Islet of Langerhans (tissue), 1 donor: ENCODE measurements at regions not wholly inside any gene's neighbourhood (a gene's known extent, or its start where the extent isn't known, plus 50 kb on each side); places are given as distances from the start of the nearest gene placed in this dataset.
"Not testable (repeated sequence)": the region's sequence is repeated elsewhere in the genome, so short reads cannot be mapped to it uniquely, and the experiment has no call there.

ENCODE experiments used
- FAIRE-seq: peaks from one replicate; lab custom pipeline; 2011; peaks lifted over from hg19 to GRCh38; lab: Jason Lieb, UNC

GRCh38 chr11:130550984-130551383 lies 102.5 kb downstream of the ADAMTS15 start:
- no peak for FAIRE-seq

DNA sequence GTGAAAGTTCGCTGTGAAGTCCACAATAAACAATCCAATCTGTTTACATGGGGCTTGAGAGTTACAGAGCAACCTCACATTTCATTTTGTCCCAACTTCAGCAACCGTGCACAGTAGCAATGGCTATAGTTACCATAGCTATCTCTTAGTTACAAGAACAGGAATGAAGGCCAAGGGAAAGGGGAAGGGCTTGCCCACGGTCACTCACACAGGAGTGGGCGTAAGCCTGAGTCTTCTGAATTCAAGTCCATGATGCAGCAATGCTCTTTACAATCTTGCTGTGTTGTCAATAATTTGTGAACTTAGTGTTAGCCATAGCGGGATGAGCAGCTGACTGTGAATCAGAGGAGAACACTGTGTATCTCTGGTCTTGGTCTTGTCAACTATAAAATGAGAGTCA lies 102.9 kb downstream of the ADAMTS15 start:
- FAIRE-seq, result no peak

DNA sequence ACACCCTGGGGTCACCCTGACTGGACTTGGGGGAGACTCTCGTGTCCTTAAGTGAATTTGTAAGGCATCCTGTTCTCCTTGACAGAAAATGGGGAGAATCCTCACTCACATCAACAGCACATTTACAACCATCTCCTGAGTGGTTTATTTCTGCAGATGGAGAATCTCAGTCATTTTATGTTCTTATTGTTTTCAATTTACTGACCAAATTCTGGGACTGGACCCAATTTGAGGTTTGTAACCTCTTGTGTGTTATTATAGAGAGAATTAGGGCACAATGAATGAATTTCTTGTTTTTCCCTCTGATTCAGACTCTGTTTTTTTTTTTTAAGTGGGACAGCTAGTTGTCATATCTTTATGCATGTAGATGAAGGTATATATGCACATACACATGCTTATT lies 104.9 kb downstream of the ADAMTS15 start:
- FAIRE-seq, result no peak

DNA sequence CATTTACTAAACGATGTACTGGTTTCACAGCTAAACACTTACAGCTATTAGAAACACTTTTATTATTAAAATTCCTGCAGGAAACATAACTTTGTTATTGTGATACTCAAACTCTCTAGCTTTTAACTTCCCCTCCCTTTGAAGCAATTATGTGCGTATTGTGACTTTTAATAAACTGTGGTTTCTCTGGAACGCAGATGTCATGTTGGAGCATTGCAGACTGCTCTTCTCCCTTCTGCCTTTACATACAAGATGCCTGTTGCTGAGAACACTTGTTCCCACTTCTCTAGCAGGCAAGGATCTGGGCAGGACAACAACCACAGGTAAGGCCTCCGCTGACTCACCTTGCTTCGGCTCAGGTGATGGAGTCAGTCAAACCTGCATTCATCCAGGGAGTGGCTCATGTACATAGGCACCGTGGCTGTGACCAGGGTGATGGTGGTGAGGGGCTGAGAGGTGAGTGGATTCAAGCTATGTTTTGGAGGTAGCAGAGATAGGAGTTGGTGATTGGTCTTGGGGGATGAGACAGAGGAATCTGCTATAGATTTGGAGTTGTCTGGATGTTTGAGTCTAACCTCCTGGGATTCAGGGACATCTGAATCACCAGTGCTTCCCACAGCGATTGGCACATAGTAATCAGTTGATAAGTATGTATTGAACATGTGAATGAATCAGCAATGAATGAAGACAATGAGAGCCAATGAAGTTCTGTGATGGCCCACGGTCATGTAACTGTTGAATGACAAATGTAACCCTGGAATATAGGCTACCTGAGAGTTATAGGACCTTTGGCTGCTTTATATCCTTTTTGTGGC lies 106.0 kb downstream of the ADAMTS15 start:
- no peak for FAIRE-seq

GRCh38 chr11:130555251-130555841 lies 106.9 kb downstream of the ADAMTS15 start:
- no peak for FAIRE-seq

GRCh38 chr11:130560000-130560780 lies 111.7 kb downstream of the ADAMTS15 start:
- no peak for FAIRE-seq

DNA sequence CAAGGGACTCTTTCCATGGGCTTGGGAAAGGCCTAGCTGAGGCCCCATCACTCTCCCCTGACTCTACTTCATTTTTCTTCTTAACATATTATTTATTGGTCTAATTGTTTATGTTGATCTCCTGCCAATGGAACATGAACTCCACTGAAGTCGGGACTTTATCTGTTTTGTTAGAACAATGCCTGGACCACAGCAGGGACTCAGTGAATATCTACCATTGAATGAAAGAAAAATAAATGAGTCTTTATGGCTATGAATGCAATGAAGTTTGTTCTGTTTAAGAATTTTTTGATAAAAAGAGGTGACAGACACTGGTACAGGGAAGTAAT lies 112.3 kb downstream of the ADAMTS15 start:
- FAIRE-seq, result no peak

DNA sequence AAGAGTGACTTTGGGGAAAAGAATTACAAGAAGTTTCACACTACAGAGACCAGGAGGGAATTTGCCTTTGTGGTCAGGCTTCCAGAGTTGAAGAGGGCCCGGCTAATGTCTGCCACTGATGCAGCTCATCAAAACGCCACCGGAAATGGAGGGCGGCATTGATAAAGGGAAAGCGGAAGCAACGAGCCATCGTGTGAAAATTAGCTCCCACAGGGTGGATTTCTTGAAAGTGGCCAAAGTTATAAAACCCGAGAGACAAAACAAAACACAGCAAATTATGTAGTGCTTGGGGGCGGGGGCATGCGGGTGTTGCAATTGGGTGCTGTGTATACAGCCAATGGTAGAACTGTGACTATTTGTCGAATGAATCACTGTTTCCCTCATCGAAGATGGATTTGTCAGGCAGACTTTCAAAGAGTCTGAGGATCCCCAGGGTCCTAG lies 113.0 kb downstream of the ADAMTS15 start:
- FAIRE-seq, result no peak

GRCh38 chr11:130562549-130562948 lies 114.1 kb downstream of the ADAMTS15 start:
- FAIRE-seq, result no peak

- not testable (repeated sequence) for FAIRE-seq
These were observed 117.9 kb downstream of the ADAMTS15 start for GRCh38 chr11:130566360-130566759.

- FAIRE-seq, result no peak
These were observed 123.1 kb downstream of the ADAMTS15 start for GRCh38 chr11:130571519-130571918.

DNA sequence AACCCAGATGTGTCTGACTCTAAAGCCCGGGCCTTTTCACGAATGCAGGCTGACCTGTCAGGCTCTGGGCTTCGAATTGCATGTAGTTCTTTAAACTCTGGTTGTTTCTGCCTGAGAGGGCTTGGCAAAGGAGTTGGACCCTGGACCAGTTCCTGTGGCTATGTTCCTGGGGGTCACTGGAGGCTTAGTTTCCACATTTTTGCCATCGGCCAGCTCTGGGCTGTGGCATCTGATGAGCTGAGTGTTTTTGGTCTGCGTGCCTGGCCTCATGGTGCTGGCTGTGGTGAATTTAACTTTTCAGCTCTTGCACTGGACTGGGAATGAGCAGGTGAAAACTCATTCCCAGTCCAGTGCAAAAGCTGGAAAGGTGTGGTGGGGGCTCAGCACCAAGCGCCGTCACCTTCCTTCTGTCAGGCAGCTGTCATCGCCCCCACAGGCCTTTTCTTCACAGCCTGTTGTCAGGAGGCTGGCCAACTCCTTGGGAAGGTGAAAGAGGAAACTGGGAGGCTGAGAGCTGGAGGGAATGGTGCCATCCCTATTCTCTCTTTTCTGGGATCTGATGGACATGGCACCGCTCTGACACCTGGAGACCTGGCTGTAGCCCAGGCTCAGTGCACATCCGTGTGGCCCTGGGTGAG lies 123.6 kb downstream of the ADAMTS15 start:
- FAIRE-seq, result no peak

- FAIRE-seq, result no peak
These were observed 125.3 kb downstream of the ADAMTS15 start for GRCh38 chr11:130573767-130574166.

- FAIRE-seq, result no peak
These were observed 126.3 kb downstream of the ADAMTS15 start for GRCh38 chr11:130574740-130575139.

DNA sequence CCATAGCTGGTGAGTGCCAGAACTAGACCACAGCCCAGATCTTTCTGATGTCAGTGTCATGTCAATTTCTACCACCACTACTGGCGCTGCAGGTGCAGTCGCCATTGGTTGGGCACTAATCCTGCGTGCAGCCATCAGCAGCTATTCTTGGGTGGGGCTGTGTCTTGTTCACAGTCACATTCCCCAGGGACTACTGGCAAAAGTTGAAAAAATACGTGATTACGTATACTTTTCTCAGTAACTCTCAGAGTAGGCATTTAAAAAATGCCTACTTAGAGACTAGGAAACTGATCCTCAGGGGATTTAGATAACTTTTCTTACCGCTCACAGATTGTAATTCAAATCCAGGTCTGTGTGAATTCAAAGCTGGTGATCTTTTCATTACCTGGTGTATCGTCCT lies 127.7 kb downstream of the ADAMTS15 start:
- FAIRE-seq, result no peak

DNA sequence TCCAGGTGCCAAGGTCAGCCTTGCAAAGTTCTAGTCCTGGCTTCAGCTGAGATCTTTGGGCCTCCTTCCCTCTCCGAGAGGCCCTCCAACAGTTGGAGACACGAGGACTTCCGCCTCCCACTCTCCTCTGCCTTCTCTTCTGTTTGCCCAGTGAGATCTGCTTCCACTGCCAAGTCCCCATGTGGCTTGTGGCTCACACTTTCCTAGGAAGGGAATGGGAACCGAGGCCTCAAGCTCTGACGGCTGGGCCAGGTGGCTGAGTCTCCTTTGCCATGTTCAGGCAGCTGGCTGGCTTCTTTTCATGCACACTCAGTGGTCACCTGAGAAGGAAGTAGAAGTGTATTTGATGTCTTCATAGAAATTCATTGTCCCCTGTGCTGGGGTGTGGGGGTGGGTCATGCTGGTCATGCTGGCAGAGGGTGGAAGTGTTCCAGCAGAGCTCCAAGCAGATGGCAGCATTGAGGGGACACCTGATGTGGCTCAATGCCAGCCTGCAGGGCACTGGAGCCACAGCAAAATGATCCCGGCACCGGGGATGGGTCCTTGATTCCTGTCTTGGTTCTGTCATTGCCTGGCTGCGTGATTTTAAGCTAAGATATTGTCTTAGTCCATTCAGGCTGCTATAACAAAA lies 130.4 kb downstream of the ADAMTS15 start:
- no peak for FAIRE-seq

- no peak for FAIRE-seq
These were observed 131.9 kb downstream of the ADAMTS15 start for GRCh38 chr11:130580372-130580771.

- no peak for FAIRE-seq
These were observed 132.5 kb downstream of the ADAMTS15 start for GRCh38 chr11:130580891-130581492.

- FAIRE-seq, result no peak
These were observed 133.2 kb downstream of the ADAMTS15 start for GRCh38 chr11:130581646-130582045.

- FAIRE-seq, result no peak
These were observed 133.7 kb downstream of the ADAMTS15 start for GRCh38 chr11:130582176-130582575.

- no peak for FAIRE-seq
These were observed 134.5 kb downstream of the ADAMTS15 start for GRCh38 chr11:130582981-130583380.

- FAIRE-seq, result no peak
These were observed 135.4 kb downstream of the ADAMTS15 start for GRCh38 chr11:130583801-130584211.
